ENCODE measurements at regions not wholly inside any gene's neighbourhood (a gene's known extent, or its start where the extent isn't known, plus 50 kb on each side); places are given as distances from the start of the nearest gene placed in this dataset.

GRCh38 chr5:63825984-63826383 is 136.3 kb downstream of the HTR1A start:
- H3K36me3 Mint-ChIP-seq: no peaks in the 10 kb centered on the region
- DNase-seq (no peak), ATAC-seq (no peak)
- TF ChIP-seq CTCF (IDR thresholded peaks at IDR 0.05): no peak
- no peaks in the 10 kb centered on the region for H3K9me3 ChIP-seq (ENCODE audit: control insufficient read depth, insufficient read depth, low read length)
- H3K4me1 ChIP-seq (ENCODE audit: control insufficient read depth, insufficient read depth, low read length): no peaks in the 10 kb centered on the region
- no peaks in the 10 kb centered on the region for H3K27me3 ChIP-seq (ENCODE audit: control insufficient read depth, insufficient read depth, low read length)
- intact Hi-C loops (cut with micrococcal nuclease): no loop called here
- H3K27ac Mint-ChIP-seq: no peak overlapping the region
- no peaks in the 10 kb centered on the region for H3K4me1 Mint-ChIP-seq
- no peak overlapping the region for H3K27ac ChIP-seq (ENCODE audit: low read length)
- H3K4me3 ChIP-seq (ENCODE audit: low read length): no peak overlapping the region
- peaks cover 16 to 18% of the 10 kb centered on the region in 2 donors for H3K9me3 Mint-ChIP-seq
- no peaks in the 10 kb centered on the region for H3K36me3 ChIP-seq (ENCODE audit: control insufficient read depth, insufficient read depth, low read length)
- no peak overlapping the region for H3K4me3 Mint-ChIP-seq
- no peaks in the 10 kb centered on the region for H3K27me3 Mint-ChIP-seq (ENCODE audit: low read depth in 2 of 2)
- WGBS (ENCODE audit: insufficient coverage): 93% methylated on average over 1 of the region's 1 CpG

- H3K27ac Mint-ChIP-seq: no peak overlapping the region
- no peaks in the 10 kb centered on the region for H3K27me3 Mint-ChIP-seq (ENCODE audit: low read depth in 2 of 2)
- ATAC-seq: no peak
- H3K27ac ChIP-seq (ENCODE audit: low read length): no peak overlapping the region
- DNase-seq: no peak
- no peaks in the 10 kb centered on the region for H3K4me1 ChIP-seq (ENCODE audit: control insufficient read depth, insufficient read depth, low read length)
- no peaks in the 10 kb centered on the region for H3K9me3 ChIP-seq (ENCODE audit: control insufficient read depth, insufficient read depth, low read length)
- 78% methylated on average over 2 of the region's 2 CpGs for WGBS (ENCODE audit: insufficient coverage)
- no peaks in the 10 kb centered on the region for H3K36me3 Mint-ChIP-seq
- H3K27me3 ChIP-seq (ENCODE audit: control insufficient read depth, insufficient read depth, low read length): no peaks in the 10 kb centered on the region
- TF ChIP-seq CTCF (IDR thresholded peaks at IDR 0.05): no peak
- peaks cover 15 to 18% of the 10 kb centered on the region in 2 donors for H3K9me3 Mint-ChIP-seq
- no peaks in the 10 kb centered on the region for H3K36me3 ChIP-seq (ENCODE audit: control insufficient read depth, insufficient read depth, low read length)
- no peaks in the 10 kb centered on the region for H3K4me1 Mint-ChIP-seq
- H3K4me3 ChIP-seq (ENCODE audit: low read length): no peak overlapping the region
- intact Hi-C loops (cut with micrococcal nuclease): no loop called here
- no peak overlapping the region for H3K4me3 Mint-ChIP-seq
Measured at GRCh38 chr5:63823583-63823982, 138.7 kb downstream of the HTR1A start.

- no peaks in the 10 kb centered on the region for H3K4me1 Mint-ChIP-seq
- no peak for TF ChIP-seq CTCF (IDR thresholded peaks at IDR 0.05)
- no peak for DNase-seq
- H3K27me3 Mint-ChIP-seq (ENCODE audit: low read depth in 2 of 2): no peaks in the 10 kb centered on the region
- no peak for ATAC-seq
- H3K9me3 ChIP-seq (ENCODE audit: control insufficient read depth, insufficient read depth, low read length): no peaks in the 10 kb centered on the region
- H3K36me3 ChIP-seq (ENCODE audit: control insufficient read depth, insufficient read depth, low read length): no peaks in the 10 kb centered on the region
- peaks cover 13 to 18% of the 10 kb centered on the region in 2 donors for H3K9me3 Mint-ChIP-seq
- intact Hi-C loops (cut with micrococcal nuclease): no loop called here
- H3K4me1 ChIP-seq (ENCODE audit: control insufficient read depth, insufficient read depth, low read length): no peaks in the 10 kb centered on the region
- H3K27ac ChIP-seq (ENCODE audit: low read length): no peak overlapping the region
- H3K36me3 Mint-ChIP-seq: peaks cover 6% of the 10 kb centered on the region
- no peaks in the 10 kb centered on the region for H3K27me3 ChIP-seq (ENCODE audit: control insufficient read depth, insufficient read depth, low read length)
- no peak overlapping the region for H3K4me3 Mint-ChIP-seq
- H3K27ac Mint-ChIP-seq: no peak overlapping the region
- WGBS (ENCODE audit: insufficient coverage): no CpG with 5 or more reads among the region's 1 CpG
- no peak overlapping the region for H3K4me3 ChIP-seq (ENCODE audit: low read length)
Measured at GRCh38 chr5:63822614-63823013, 139.6 kb downstream of the HTR1A start.

GRCh38 chr5:63820577-63820976 is 141.7 kb downstream of the HTR1A start:
- no peak overlapping the region for H3K4me3 Mint-ChIP-seq
- Histone ChIP-seq H3K36me3 (ENCODE audit: control insufficient read depth, insufficient read depth, low read length) (no peaks in the 10 kb centered on the region), H3K27me3 (ENCODE audit: control insufficient read depth, insufficient read depth, low read length) (no peaks in the 10 kb centered on the region), H3K27ac (ENCODE audit: low read length) (no peak overlapping the region), H3K4me3 (ENCODE audit: low read length) (no peak overlapping the region), H3K9me3 (ENCODE audit: control insufficient read depth, insufficient read depth, low read length) (peaks cover 3% of the 10 kb centered on the region), H3K4me1 (ENCODE audit: control insufficient read depth, insufficient read depth, low read length) (no peaks in the 10 kb centered on the region)
- DNase-seq: no peak
- no peaks in the 10 kb centered on the region for H3K4me1 Mint-ChIP-seq
- ATAC-seq: no peak
- H3K36me3 Mint-ChIP-seq: peaks cover 6% of the 10 kb centered on the region
- no peak overlapping the region for H3K27ac Mint-ChIP-seq
- WGBS (ENCODE audit: insufficient coverage): 42% methylated on average over 3 of the region's 3 CpGs
- TF ChIP-seq CTCF (IDR thresholded peaks at IDR 0.05): no peak
- intact Hi-C loops (cut with micrococcal nuclease): no loop called here
- H3K27me3 Mint-ChIP-seq (ENCODE audit: low read depth in 2 of 2): no peaks in the 10 kb centered on the region
- H3K9me3 Mint-ChIP-seq: peaks cover 13 to 18% of the 10 kb centered on the region in 2 donors
